GM13976 (cell line): ENCODE measurements at regions not wholly inside any gene's neighbourhood (a gene's known extent, or its start where the extent isn't known, plus 50 kb on each side); places are given as distances from the start of the nearest gene placed in this dataset.

Source experiments
- DNase-seq: peaks from one replicate; pipeline ENCODE4 v3.0.0; 2012; ENCODE audit warnings: low spot score
- in situ Hi-C: fragments of 300-500 bp; cut with MboI; formaldehyde crosslinking; loops from one replicate; pipeline ENCODE4 v1.12.0; 2022; ENCODE audit warnings: low sequenced_read_pairs, mixed read lengths, inconsistent platforms; ENCODE audit not compliant: unreplicated experiment
- TF ChIP-seq, protein P1 (sequence below): IDR thresholded peaks from 2 replicates; pipeline ENCODE4 v1.5.1; 2012; ENCODE audit warnings: borderline replicate concordance, mild to moderate bottlenecking; ENCODE audit not compliant: insufficient read depth; ENCODE audit errors: extremely low read depth, missing control alignments, control extremely low read depth

- TF ChIP-seq, protein P1, sequence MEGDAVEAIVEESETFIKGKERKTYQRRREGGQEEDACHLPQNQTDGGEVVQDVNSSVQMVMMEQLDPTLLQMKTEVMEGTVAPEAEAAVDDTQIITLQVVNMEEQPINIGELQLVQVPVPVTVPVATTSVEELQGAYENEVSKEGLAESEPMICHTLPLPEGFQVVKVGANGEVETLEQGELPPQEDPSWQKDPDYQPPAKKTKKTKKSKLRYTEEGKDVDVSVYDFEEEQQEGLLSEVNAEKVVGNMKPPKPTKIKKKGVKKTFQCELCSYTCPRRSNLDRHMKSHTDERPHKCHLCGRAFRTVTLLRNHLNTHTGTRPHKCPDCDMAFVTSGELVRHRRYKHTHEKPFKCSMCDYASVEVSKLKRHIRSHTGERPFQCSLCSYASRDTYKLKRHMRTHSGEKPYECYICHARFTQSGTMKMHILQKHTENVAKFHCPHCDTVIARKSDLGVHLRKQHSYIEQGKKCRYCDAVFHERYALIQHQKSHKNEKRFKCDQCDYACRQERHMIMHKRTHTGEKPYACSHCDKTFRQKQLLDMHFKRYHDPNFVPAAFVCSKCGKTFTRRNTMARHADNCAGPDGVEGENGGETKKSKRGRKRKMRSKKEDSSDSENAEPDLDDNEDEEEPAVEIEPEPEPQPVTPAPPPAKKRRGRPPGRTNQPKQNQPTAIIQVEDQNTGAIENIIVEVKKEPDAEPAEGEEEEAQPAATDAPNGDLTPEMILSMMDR: no peak
- no peak for DNase-seq
- in situ Hi-C loops: no loop called here
Measured at GRCh38 chr12:98351089-98351488, 164.3 kb upstream of the TMPO start.

GRCh38 chr12:98351784-98352183, 163.6 kb upstream of the TMPO start:
- DNase-seq: no peak
- in situ Hi-C loops: no loop called here
- TF ChIP-seq, protein P1: no peak

DNA sequence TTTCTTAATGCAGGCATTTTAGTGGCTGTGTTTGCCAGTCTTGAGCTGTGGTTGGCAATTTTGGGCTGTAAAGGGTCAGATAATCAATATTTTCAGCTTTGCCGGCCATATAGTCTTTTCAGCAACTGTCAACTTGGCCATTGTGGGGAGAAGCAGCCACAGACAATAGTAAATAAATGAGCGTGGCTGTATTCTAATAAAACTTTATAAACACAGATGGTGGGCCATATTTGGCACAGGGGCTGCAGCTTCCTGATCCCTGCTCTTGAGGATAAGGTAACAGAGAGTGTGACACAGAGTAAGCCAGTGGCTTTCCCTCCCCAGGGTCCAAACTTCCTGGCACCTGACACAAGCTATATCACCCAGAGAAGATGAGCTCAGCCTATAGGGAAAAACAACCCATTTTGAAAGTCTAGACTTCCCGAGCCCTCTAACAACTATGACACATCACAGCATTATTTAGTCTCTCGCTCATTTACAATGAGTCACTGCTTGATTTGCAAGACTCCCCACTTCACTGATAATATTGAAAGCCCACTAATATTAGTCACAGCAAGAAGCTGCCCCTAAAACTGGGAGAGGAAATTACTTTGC, 163.1 kb upstream of the TMPO start:
- in situ Hi-C loops: no loop called here
- DNase-seq: no peak
- TF ChIP-seq, protein P1: no peak

DNA sequence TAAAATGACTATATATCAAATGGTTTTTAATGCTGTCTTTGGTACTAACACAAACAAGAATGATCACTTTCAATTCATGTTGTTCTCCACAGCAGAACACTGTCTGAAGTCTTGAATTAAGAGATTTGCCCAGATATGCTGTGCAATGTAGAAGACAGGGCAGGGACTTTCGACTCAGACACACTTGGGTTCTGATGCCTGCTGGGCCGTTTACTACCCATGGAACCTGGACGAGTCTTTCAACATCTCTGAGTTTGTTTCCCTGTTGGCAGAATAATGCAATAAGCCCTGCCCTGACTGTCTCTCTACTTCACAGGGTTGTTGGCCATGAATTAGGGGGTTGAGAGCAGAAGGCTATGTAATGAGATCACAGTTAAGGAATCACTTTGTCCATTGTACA, 162.6 kb upstream of the TMPO start:
- DNase-seq: no peak
- in situ Hi-C loops: no loop called here
- TF ChIP-seq, protein P1: no peak

GRCh38 chr12:98354520-98355035, 160.8 kb upstream of the TMPO start:
- TF ChIP-seq, protein P1: no peak
- DNase-seq: no peak
- in situ Hi-C loops: no loop called here

GRCh38 chr12:98355322-98355721, 160.1 kb upstream of the TMPO start:
- in situ Hi-C loops: no loop called here
- DNase-seq: no peak
- TF ChIP-seq, protein P1: no peak

DNA sequence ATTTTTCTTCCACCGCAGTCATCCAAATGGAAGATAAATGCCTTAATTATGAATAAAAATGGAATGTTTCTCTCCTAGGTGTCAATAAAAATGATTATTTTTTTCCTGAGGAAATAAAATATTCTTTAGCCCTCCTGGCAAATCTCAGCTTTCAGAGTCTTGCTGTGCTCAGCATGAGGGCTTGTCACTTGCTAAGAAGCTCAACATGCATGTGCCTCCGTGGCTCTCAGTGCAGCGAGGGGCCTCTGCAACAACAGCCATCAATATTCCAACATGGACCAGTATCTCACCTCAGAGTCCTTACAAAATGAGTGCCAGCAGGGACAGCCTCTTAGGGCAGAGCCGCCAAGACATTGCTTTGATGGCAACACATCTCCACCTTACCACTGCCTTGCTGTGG, 159.5 kb upstream of the TMPO start:
- TF ChIP-seq, protein P1: no peak
- no peak for DNase-seq
- in situ Hi-C loops: no loop called here
